Ishikawa (cell line): ENCODE measurements at regions not wholly inside any gene's neighbourhood (a gene's known extent, or its start where the extent isn't known, plus 50 kb on each side); places are given as distances from the start of the nearest gene placed in this dataset.

ENCODE experiments used
- CEBPB ChIP-seq: IDR thresholded peaks from 2 replicates; pipeline ENCODE4 v1.6.1; 2012
- CREB1 ChIP-seq: IDR thresholded peaks from 2 replicates; pipeline ENCODE4 v1.6.1; 2012; ENCODE audit warnings: low read depth
- EGR1 ChIP-seq: IDR thresholded peaks from 2 replicates; pipeline ENCODE4 v1.6.1; 2012
- EP300 ChIP-seq: IDR thresholded peaks from 2 replicates; pipeline ENCODE4 v1.6.1; 2012; ENCODE audit warnings: borderline replicate concordance
- FOXM1 ChIP-seq: IDR thresholded peaks from 2 replicates; pipeline ENCODE4 v1.6.1; 2012; ENCODE audit warnings: low read depth, borderline replicate concordance
- MAX ChIP-seq: IDR thresholded peaks from 2 replicates; pipeline ENCODE4 v1.6.1; 2012
- NFIC ChIP-seq: IDR thresholded peaks from 2 replicates; pipeline ENCODE4 v1.6.1; 2012
- RAD21 ChIP-seq: IDR thresholded peaks from 2 replicates; pipeline ENCODE4 v1.6.1; 2012; ENCODE audit warnings: low read depth
- REST ChIP-seq: IDR thresholded peaks from 2 replicates; pipeline ENCODE4 v1.6.1; 2012; ENCODE audit warnings: low read depth, mild to moderate bottlenecking
- TAF1 ChIP-seq: IDR thresholded peaks from 2 replicates; pipeline ENCODE4 v1.6.1; 2012; ENCODE audit warnings: low read depth, mild to moderate bottlenecking
- TCF12 ChIP-seq: IDR thresholded peaks from 2 replicates; pipeline ENCODE4 v1.6.1; 2012; ENCODE audit warnings: low read depth
- TEAD4 ChIP-seq: IDR thresholded peaks from 2 replicates; pipeline ENCODE4 v1.6.1; 2012
- YY1 ChIP-seq: IDR thresholded peaks from 2 replicates; pipeline ENCODE4 v1.6.1; 2012; ENCODE audit warnings: low read depth
- ZBTB7A ChIP-seq: IDR thresholded peaks from 2 replicates; pipeline ENCODE4 v1.6.1; 2012; ENCODE audit warnings: low read depth
- TF ChIP-seq, protein P1 (sequence below): IDR thresholded peaks from 2 replicates; pipeline ENCODE4 v1.6.1; 2012

GRCh38 chr10:26626066-26626465 lies 71.4 kb upstream of the PDSS1 start:
- TF ChIP-seq, protein P1, sequence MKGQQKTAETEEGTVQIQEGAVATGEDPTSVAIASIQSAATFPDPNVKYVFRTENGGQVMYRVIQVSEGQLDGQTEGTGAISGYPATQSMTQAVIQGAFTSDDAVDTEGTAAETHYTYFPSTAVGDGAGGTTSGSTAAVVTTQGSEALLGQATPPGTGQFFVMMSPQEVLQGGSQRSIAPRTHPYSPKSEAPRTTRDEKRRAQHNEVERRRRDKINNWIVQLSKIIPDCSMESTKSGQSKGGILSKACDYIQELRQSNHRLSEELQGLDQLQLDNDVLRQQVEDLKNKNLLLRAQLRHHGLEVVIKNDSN: no peak
- TF ChIP-seq RAD21: no peak
- no peak for TF ChIP-seq EGR1
- TF ChIP-seq TAF1: no peak
- no peak for TF ChIP-seq NFIC
- no peak for TF ChIP-seq TEAD4
- TF ChIP-seq CEBPB: no peak
- TF ChIP-seq REST: no peak
- TF ChIP-seq CREB1: no peak
- no peak for TF ChIP-seq MAX
- no peak for TF ChIP-seq FOXM1
- TF ChIP-seq YY1: no peak
- no peak for TF ChIP-seq ZBTB7A
- no peak for TF ChIP-seq TCF12
- TF ChIP-seq EP300: no peak

DNA sequence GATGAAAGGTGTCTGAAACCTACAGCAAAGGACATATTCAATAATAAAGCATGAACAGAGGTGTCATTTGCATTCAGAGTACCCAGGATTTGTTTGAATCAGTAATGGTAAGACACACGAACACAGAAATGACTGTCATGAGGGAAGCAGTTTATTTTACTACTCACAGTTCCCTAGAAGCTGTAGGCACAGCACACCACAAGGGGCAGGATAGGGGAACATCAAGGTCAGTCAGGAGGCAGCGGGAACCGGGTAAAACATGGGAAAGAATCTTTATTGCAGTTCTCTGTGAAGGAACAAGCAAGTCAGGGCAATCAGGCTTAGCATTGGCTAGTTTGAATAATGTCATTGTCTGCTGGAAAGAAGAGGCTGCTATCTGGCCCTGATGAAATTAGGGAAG lies 70.2 kb upstream of the PDSS1 start:
- TF ChIP-seq FOXM1: no peak
- no peak for TF ChIP-seq NFIC
- TF ChIP-seq MAX: no peak

DNA sequence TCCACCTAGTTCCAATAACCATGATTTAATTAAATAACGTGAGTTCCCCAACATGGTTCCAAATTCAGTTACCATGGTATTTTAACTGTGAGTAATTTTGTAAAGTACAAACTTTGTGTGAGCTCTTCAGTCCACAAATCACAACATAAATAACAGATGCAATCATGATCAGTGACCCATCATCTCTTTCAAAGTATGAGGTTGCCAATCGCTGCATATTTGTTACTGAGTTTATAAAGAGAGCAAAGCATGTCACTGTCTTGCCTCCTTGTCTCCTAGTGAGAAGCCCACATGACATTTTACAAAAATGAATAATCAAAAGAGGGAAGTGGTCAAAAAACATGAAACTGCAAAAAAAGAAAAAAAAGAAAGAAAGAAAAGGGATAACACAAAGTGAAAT lies 69.1 kb upstream of the PDSS1 start:
- TF ChIP-seq NFIC (no peak), YY1 (no peak), ZBTB7A (no peak), TCF12 (no peak), RAD21 (no peak), CEBPB (no peak), TEAD4 (no peak), FOXM1 (no peak), MAX (no peak), EGR1 (no peak), REST (no peak), EP300 (no peak), TAF1 (no peak), CREB1 (no peak)
- TF ChIP-seq, protein P1: no peak

DNA sequence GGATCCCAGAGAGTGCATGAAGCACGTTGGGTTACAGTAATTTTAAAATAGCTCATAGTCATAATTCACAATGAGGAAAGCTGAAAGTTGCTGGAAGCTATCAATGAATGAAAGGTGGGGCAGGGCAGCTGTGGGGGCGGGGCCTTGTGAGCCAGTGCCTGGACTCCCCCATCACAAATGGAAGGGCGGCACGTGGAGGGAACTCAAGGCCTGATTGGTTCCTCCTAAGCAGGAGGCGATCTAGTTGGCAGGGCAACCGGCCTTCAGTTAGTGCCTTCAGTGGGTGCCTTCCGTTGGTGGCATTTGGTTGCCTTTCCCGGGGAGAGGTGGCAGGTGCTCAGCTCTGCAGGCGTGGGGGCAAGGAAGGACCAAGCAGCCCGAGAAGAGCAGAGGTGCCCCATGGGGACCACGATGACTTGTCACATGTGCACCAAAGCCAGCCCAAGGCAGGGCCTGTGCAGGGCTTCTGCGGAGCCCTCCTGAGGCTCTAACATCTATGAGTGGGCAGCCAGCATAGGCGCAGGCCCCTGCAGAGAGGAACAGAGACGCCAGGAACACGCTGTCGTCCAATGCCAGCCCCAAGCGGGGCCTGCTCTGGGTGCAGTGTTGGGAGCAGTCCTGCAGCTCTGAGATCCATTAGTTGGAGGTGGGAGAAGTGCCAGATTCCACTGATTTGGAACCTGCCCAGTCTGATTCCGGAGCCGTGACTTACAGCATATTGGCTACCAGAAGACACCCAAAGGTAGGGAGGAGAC lies 59.8 kb upstream of the PDSS1 start:
- no peak for TF ChIP-seq EGR1
- TF ChIP-seq, protein P1: peak; percentile 68

DNA sequence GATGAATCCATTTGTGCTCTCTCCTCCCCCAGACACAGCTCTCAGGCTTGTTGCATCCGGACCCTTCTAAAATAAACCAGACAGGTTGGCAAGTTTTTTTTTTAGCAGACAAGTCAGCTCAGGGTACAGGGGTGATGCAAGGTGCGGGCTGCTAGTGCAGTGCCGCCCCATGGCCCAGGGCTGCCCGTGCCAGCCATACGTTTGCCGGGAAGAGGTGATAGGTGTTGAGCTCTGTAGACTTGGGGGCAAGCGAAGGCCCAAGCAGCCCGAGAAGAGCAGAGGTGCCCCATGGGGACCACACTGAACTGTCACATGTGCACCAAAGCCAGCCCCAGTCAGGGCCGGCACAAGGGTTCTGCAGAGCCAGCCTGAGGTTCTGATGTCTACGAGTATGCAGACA lies 57.1 kb upstream of the PDSS1 start:
- no peak for TF ChIP-seq FOXM1
- TF ChIP-seq CREB1: no peak
- TF ChIP-seq REST: no peak
- no peak for TF ChIP-seq MAX
- no peak for TF ChIP-seq ZBTB7A
